CD14-positive monocyte (primary cell): ENCODE measurements at regions not wholly inside any gene's neighbourhood (a gene's known extent, or its start where the extent isn't known, plus 50 kb on each side); places are given as distances from the start of the nearest gene placed in this dataset.

Source experiments
- DNase-seq, 3 donors: peaks; one replicate each; pipeline ENCODE4 v3.0.0-alpha.2; 2011 to 2022
- H2AFZ ChIP-seq: 2 replicates; pipeline ENCODE4 v1.6.0; 2012; ENCODE audit warnings: mild to moderate bottlenecking, low read depth, low read length, inconsistent platforms; ENCODE audit not compliant: insufficient read depth, poor library complexity, severe bottlenecking
- H3K27ac ChIP-seq, 2 donors: 1 replicate in 1 of 2; 2 replicates in 1 of 2; pipeline ENCODE4 v1.5.1; 2012 to 2013; ENCODE audit warnings: low read length in 2 of 2, control low read depth in 1 of 2, inconsistent platforms in 1 of 2, low read depth in 1 of 2, mild to moderate bottlenecking in 1 of 2
- H3K27me3 ChIP-seq, 2 donors: one replicate each; pipeline versions ENCODE4 v1.6.0 to v1.6.1; 2011 to 2013; ENCODE audit warnings: low read length in 2 of 2; ENCODE audit not compliant: control insufficient read depth in 2 of 2, insufficient read depth in 2 of 2
- H3K36me3 ChIP-seq, 2 donors: replicated peaks in 1 of 2; 1 replicate in 1 of 2; 2 replicates in 1 of 2; pipeline versions ENCODE4 v1.5.1 to v1.6.1; 2012 to 2013; ENCODE audit warnings: low read length in 2 of 2, control low read depth in 1 of 2, inconsistent platforms in 1 of 2, mild to moderate bottlenecking in 1 of 2; ENCODE audit not compliant: insufficient read depth in 2 of 2, control insufficient read depth in 1 of 2
- H3K4me1 ChIP-seq, 2 donors: 1 replicate in 1 of 2; 2 replicates in 1 of 2; pipeline versions ENCODE4 v1.5.1 to v1.6.1; 2012 to 2013; ENCODE audit warnings: low read length in 2 of 2, control low read depth in 1 of 2, inconsistent platforms in 1 of 2, mild to moderate bottlenecking in 1 of 2, moderate library complexity in 1 of 2; ENCODE audit not compliant: insufficient read depth in 2 of 2, control insufficient read depth in 1 of 2
- H3K4me2 ChIP-seq: replicated peaks from 2 replicates; pipeline ENCODE3; 2012; ENCODE audit warnings: low read length, moderate library complexity, mild to moderate bottlenecking; ENCODE audit not compliant: poor library complexity, severe bottlenecking; ENCODE audit errors: extremely low read depth
- H3K4me3 ChIP-seq, 3 experiments: fragments of 200-600 bp in 1 of 3; sonication (generic) in 1 of 3; replicated peaks in 1 of 3; 1 replicate in 2 of 3; 2 replicates in 1 of 3; pipeline ENCODE4 v1.5.1; 2011 to 2013; ENCODE audit warnings: low read length in 3 of 3, mild to moderate bottlenecking in 3 of 3, control low read depth in 2 of 3, low read depth in 2 of 3, inconsistent platforms in 1 of 3, moderate library complexity in 1 of 3
- H3K79me2 ChIP-seq: 2 replicates; pipeline ENCODE4 v1.6.0; 2012; ENCODE audit warnings: mild to moderate bottlenecking, control low read depth, inconsistent platforms, low read length, moderate library complexity; ENCODE audit not compliant: insufficient read depth
- H3K9ac ChIP-seq: 2 replicates; pipeline ENCODE4 v1.6.0; 2017; ENCODE audit warnings: low read length, mild to moderate bottlenecking; ENCODE audit not compliant: insufficient read depth, poor library complexity, severe bottlenecking
- H3K9me3 ChIP-seq, 2 donors: replicated peaks in 1 of 2; 1 replicate in 1 of 2; 2 replicates in 1 of 2; pipeline versions ENCODE4 v1.5.1 to v1.6.1; 2012 to 2013; ENCODE audit warnings: low read length in 2 of 2, control low read depth in 1 of 2; ENCODE audit not compliant: control insufficient read depth in 1 of 2, insufficient read depth in 1 of 2
- H4K20me1 ChIP-seq: 2 replicates; pipeline ENCODE4 v1.6.0; 2012; ENCODE audit warnings: mild to moderate bottlenecking, low read length, control low read depth, moderate library complexity; ENCODE audit not compliant: insufficient read depth
- H3K27ac Mint-ChIP-seq, 7 donors: one replicate each; pipeline ENCODE4 v1.8.0; 2020; ENCODE audit warnings: mild to moderate bottlenecking in 7 of 7, mixed read lengths in 7 of 7, moderate library complexity in 6 of 7, inconsistent platforms in 2 of 7
- H3K27me3 Mint-ChIP-seq, 3 donors: one replicate each; pipeline ENCODE4 v1.8.0; 2021 to 2022; ENCODE audit warnings: low read depth in 3 of 3, mild to moderate bottlenecking in 3 of 3, mixed read lengths in 3 of 3, moderate library complexity in 3 of 3, inconsistent platforms in 1 of 3
- H3K36me3 Mint-ChIP-seq, 2 donors: one replicate each; pipeline ENCODE4 v1.8.0; 2020; ENCODE audit warnings: mixed read lengths in 2 of 2, inconsistent platforms in 1 of 2, mild to moderate bottlenecking in 1 of 2
- H3K4me1 Mint-ChIP-seq: one replicate; pipeline ENCODE4 v1.8.0; 2020; ENCODE audit warnings: mild to moderate bottlenecking, mixed read lengths
- H3K4me3 Mint-ChIP-seq, 2 donors: one replicate each; pipeline ENCODE4 v1.8.0; 2020; ENCODE audit warnings: mild to moderate bottlenecking in 2 of 2, mixed read lengths in 2 of 2, moderate library complexity in 1 of 2
- H3K9me3 Mint-ChIP-seq, 7 donors: one replicate each; pipeline ENCODE4 v1.8.0; 2020 to 2022; ENCODE audit warnings: mixed read lengths in 7 of 7, mild to moderate bottlenecking in 6 of 7, moderate library complexity in 6 of 7, inconsistent platforms in 2 of 7
- WGBS: methylation state at CpG from one replicate; pipeline ENCODE4 v1.1.5; 2013; ENCODE audit warnings: missing lambda C conversion rate; ENCODE audit not compliant: insufficient coverage; 5-methylcytosine and 5-hydroxymethylcytosine counted together
- intact Hi-C, 2 donors: fragments of 100-400 bp; cut with micrococcal nuclease; formaldehyde crosslinking; loops; one replicate each; pipeline versions ENCODE4 v1.15.0 to v1.15.1; 2023
- TF ChIP-seq, protein P1 (sequence below): fragments of 200-600 bp; IDR thresholded peaks from one replicate; pipeline ENCODE4 v1.8.0; 2022; ENCODE audit warnings: antibody characterized with exemption, mild to moderate bottlenecking

DNA sequence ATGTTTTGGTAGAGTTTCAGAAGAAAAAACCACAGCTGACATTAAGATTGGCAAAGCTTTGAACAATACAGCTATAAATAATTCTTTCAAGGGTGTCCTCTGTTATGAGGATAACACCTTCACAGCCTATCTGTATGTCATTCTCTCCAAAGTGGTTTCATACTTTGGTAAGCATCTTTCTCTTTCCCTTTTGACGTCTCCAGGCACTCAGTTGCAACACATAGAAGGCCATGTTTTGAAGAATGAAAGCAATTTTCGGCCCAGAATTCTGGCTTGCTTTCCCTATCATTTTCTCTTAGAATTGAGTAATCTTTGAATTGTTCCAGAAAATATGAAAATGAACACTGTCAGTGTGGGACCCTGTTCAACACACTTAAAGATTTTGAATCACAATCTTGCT is 200.0 kb upstream of the CBLB start:
- TF ChIP-seq, protein P1, sequence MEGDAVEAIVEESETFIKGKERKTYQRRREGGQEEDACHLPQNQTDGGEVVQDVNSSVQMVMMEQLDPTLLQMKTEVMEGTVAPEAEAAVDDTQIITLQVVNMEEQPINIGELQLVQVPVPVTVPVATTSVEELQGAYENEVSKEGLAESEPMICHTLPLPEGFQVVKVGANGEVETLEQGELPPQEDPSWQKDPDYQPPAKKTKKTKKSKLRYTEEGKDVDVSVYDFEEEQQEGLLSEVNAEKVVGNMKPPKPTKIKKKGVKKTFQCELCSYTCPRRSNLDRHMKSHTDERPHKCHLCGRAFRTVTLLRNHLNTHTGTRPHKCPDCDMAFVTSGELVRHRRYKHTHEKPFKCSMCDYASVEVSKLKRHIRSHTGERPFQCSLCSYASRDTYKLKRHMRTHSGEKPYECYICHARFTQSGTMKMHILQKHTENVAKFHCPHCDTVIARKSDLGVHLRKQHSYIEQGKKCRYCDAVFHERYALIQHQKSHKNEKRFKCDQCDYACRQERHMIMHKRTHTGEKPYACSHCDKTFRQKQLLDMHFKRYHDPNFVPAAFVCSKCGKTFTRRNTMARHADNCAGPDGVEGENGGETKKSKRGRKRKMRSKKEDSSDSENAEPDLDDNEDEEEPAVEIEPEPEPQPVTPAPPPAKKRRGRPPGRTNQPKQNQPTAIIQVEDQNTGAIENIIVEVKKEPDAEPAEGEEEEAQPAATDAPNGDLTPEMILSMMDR = no peak
- no peaks in the 10 kb centered on the region for H3K36me3 ChIP-seq
- no peaks in the 10 kb centered on the region for H3K79me2 ChIP-seq
- H3K27ac ChIP-seq = no peak overlapping the region
- H3K4me1 ChIP-seq = no peaks in the 10 kb centered on the region
- no peaks in the 10 kb centered on the region for H3K36me3 Mint-ChIP-seq
- DNase-seq = no peak
- H3K27ac Mint-ChIP-seq = no peak overlapping the region
- H2AFZ ChIP-seq = no peak overlapping the region
- H3K27me3 ChIP-seq = no peaks in the 10 kb centered on the region
- H3K9me3 Mint-ChIP-seq = peaks cover 4 to 27% (median 11%) of the 10 kb centered on the region in 7 donors
- no peak overlapping the region for H3K9ac ChIP-seq
- H4K20me1 ChIP-seq = no peaks in the 10 kb centered on the region
- intact Hi-C loops = no loop called here
- no peak overlapping the region for H3K4me2 ChIP-seq
- H3K4me1 Mint-ChIP-seq = no peaks in the 10 kb centered on the region
- no CpG with 5 or more reads among the region's 2 CpGs for WGBS
- H3K4me3 ChIP-seq = no peak overlapping the region
- H3K4me3 Mint-ChIP-seq = no peak overlapping the region
- H3K27me3 Mint-ChIP-seq = no peaks in the 10 kb centered on the region
- peaks cover 4 to 9% of the 10 kb centered on the region in 2 donors for H3K9me3 ChIP-seq

DNA sequence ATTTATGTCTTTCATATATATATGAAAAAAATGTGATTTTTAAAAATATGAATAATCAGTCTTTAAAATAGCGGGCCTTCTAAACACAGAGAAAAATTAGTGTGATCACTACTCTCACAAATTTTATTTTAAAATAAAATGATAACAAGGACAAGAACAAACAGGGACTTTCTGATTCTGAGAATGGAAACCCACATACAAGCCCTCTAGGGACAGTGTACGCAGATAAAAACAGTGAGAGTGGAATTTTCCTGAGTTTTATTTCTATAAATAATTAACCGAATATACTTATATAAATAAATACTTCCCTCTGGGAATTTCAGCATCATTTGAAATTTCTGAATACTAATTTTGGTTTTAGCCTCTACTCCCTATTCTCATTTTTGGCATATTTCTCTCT is 201.4 kb upstream of the CBLB start:
- no peaks in the 10 kb centered on the region for H4K20me1 ChIP-seq
- TF ChIP-seq, protein P1 = no peak
- DNase-seq = no peak
- H3K27ac ChIP-seq = no peak overlapping the region
- Mint-ChIP-seq H3K4me1 (no peaks in the 10 kb centered on the region), H3K27me3 (no peaks in the 10 kb centered on the region), H3K9me3 (peaks cover 3 to 18% (median 11%) of the 10 kb centered on the region in 7 donors), H3K36me3 (no peaks in the 10 kb centered on the region), H3K27ac (no peak overlapping the region), H3K4me3 (no peak overlapping the region)
- H3K4me1 ChIP-seq = no peaks in the 10 kb centered on the region
- H3K27me3 ChIP-seq = no peaks in the 10 kb centered on the region
- no peaks in the 10 kb centered on the region for H3K36me3 ChIP-seq
- H3K9me3 ChIP-seq = peaks cover 4 to 9% of the 10 kb centered on the region in 2 donors
- no peak overlapping the region for H3K9ac ChIP-seq
- no peak overlapping the region for H2AFZ ChIP-seq
- H3K79me2 ChIP-seq = no peaks in the 10 kb centered on the region
- no peak overlapping the region for H3K4me3 ChIP-seq
- intact Hi-C loops = no loop called here
- WGBS = no CpG with 5 or more reads among the region's 3 CpGs
- H3K4me2 ChIP-seq = no peak overlapping the region
